GM19468 (cell line): ENCODE measurements at regions not wholly inside any gene's neighbourhood (a gene's known extent, or its start where the extent isn't known, plus 50 kb on each side); places are given as distances from the start of the nearest gene placed in this dataset.

Experiments used
- ATAC-seq: cut with Tn5 transposase; IDR thresholded peaks from one replicate; pipeline ENCODE4 v1.9.1; 2021; ENCODE audit warnings: mild to moderate bottlenecking, moderate library complexity, moderate number of reproducible peaks; ENCODE audit not compliant: unreplicated experiment; ENCODE audit errors: extremely low read depth

DNA sequence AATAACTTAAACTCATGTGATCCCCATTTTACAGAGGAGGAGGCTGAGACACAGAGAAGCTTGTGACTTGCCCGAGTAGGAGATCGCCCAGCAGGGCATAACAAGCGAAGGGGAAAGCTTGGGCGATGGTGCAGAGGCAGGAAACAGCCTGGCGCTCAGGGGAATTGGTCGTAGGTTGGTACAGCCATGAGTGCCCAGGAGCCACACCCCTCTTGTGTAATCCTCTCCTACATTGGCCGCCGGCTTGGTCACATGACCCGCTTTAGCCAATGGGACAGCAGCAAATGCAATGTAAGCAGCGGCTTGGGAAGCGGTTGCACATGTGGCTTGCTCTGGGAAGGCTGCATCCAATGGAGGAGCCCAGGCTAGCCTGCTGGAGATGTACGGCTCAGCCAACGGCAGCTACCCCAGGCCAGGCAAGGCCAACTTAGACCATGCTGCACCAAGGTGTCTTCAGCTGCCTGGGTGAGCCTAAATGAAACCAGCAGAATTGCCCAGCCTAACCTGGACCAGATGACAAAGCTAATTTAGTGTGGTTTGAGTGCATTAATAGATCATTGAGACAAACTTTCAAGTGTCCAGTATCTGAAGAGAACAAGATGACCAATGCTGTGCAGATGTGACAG, 50.3 kb upstream of the SLC6A6 start:
- ATAC-seq, result no peak
